ENCODE measurements at regions not wholly inside any gene's neighbourhood (a gene's known extent, or its start where the extent isn't known, plus 50 kb on each side); places are given as distances from the start of the nearest gene placed in this dataset.

GRCh38 chr3:4899710-4900109 is 79.5 kb upstream of the BHLHE40 start:
- TF ChIP-seq GATA2 (IDR thresholded peaks at IDR 0.05; ENCODE audit: low read depth, low read length) (no peak), GATA3 (IDR thresholded peaks at IDR 0.05; ENCODE audit: low read depth, low read length) (no peak)
